ENCODE measurements at regions not wholly inside any gene's neighbourhood (a gene's known extent, or its start where the extent isn't known, plus 50 kb on each side); places are given as distances from the start of the nearest gene placed in this dataset.

DNA sequence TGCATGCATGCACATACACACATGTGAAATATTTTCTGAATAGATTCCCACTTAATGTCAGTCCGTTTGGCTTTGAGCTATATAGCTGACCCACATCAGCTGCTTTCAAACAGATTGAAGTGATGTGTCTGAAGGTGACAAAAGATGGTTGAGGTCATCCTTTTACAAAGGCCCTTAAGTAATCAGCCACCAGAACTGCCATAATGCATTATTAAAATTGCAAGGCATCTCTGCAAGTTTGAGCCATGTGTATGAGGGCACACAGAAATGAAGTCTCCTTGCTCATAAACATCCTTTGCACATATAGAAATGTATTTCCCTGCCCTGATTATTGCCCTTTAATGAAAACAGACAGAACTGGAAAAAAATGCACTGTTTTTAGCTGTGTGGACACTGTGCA is 1043.0 kb upstream of the C9orf72 start:
- Histone ChIP-seq H3K27me3 (ENCODE audit: control insufficient read depth in 1 of 2, insufficient read depth in 1 of 2, low read length in 2 of 2) (no peaks in the 10 kb centered on the region), H4K8ac (ENCODE audit: low read length) (no peak overlapping the region), H3K4me2 (ENCODE audit: low read length, poor library complexity, severe bottlenecking) (no peak overlapping the region), H3K9me3 (ENCODE audit: control insufficient read depth, low read length) (no peaks in the 10 kb centered on the region), H2BK15ac (ENCODE audit: low read depth, poor library complexity, severe bottlenecking) (no peak overlapping the region), H3K14ac (ENCODE audit: low read length in 2 of 2) (no peak overlapping the region), H3K4me1 (ENCODE audit: control insufficient read depth, insufficient read depth, low read depth, low read length) (no peaks in the 10 kb centered on the region), H4K91ac (ENCODE audit: low read length) (no peak overlapping the region), H3K4ac (ENCODE audit: low read depth in 1 of 2, low read length in 2 of 2) (no peak overlapping the region), H3K9ac (ENCODE audit: low read length) (no peak overlapping the region), H2BK120ac (ENCODE audit: low read depth, low read length) (no peak overlapping the region), H3K4me3 (ENCODE audit: insufficient read depth in 1 of 2, low read depth in 1 of 2, low read length in 2 of 2) (no peak overlapping the region), H2BK12ac (ENCODE audit: low read length in 2 of 2) (no peak overlapping the region), H3K18ac (ENCODE audit: low read depth in 1 of 2, low read length in 2 of 2) (no peak overlapping the region), H3K23ac (ENCODE audit: low read length in 2 of 2) (no peak overlapping the region), H3K36me3 (ENCODE audit: control insufficient read depth in 1 of 2, insufficient read depth in 2 of 2, low read depth in 1 of 2, low read length in 2 of 2) (no peaks in the 10 kb centered on the region), H2AFZ (ENCODE audit: low read depth, low read length) (no peak overlapping the region), H3K27ac (ENCODE audit: low read length, poor library complexity, severe bottlenecking) (no peak overlapping the region), H3K79me1 (replicated peaks; ENCODE audit: low read length, poor library complexity, severe bottlenecking) (no peaks in the 10 kb centered on the region), H2AK5ac (ENCODE audit: low read length, severe bottlenecking) (no peak overlapping the region), H2BK5ac (ENCODE audit: low read depth, low read length, poor library complexity, severe bottlenecking) (no peak overlapping the region)
- no CpG with 5 or more reads among the region's 1 CpG for WGBS
- DNase-seq, result no peak

DNA sequence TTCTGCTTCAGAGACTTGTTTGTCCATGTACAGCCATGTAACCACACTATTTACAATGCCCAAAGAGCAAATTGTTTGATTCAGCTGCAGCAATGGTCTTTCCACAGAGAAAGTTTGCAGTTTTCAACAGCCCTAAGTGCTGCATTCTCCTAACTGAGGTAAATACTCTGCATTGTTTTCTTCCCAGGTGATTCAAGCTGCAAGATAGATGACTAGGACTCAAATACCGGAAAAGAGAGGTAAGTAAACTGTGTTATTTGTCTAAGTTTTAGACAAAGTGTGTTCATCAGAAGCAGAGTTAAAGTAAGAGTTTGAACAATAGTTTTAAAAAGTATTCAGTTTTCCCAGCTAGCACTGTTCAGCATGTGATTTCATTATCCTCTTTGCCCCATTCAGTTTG is 1046.7 kb upstream of the C9orf72 start:
- Histone ChIP-seq H3K4ac (ENCODE audit: low read depth in 1 of 2, low read length in 2 of 2) (no peak overlapping the region), H3K4me1 (ENCODE audit: control insufficient read depth, insufficient read depth, low read depth, low read length) (no peaks in the 10 kb centered on the region), H3K23ac (ENCODE audit: low read length in 2 of 2) (no peak overlapping the region), H3K4me3 (ENCODE audit: insufficient read depth in 1 of 2, low read depth in 1 of 2, low read length in 2 of 2) (no peak overlapping the region), H4K91ac (ENCODE audit: low read length) (no peak overlapping the region), H3K14ac (ENCODE audit: low read length in 2 of 2) (no peak overlapping the region), H3K27me3 (ENCODE audit: control insufficient read depth in 1 of 2, insufficient read depth in 1 of 2, low read length in 2 of 2) (no peaks in the 10 kb centered on the region), H2AK5ac (ENCODE audit: low read length, severe bottlenecking) (no peak overlapping the region), H2BK15ac (ENCODE audit: low read depth, poor library complexity, severe bottlenecking) (no peak overlapping the region), H3K79me1 (replicated peaks; ENCODE audit: low read length, poor library complexity, severe bottlenecking) (no peaks in the 10 kb centered on the region), H3K36me3 (ENCODE audit: control insufficient read depth in 1 of 2, insufficient read depth in 2 of 2, low read depth in 1 of 2, low read length in 2 of 2) (no peaks in the 10 kb centered on the region), H2BK5ac (ENCODE audit: low read depth, low read length, poor library complexity, severe bottlenecking) (no peak overlapping the region), H4K8ac (ENCODE audit: low read length) (no peak overlapping the region), H3K18ac (ENCODE audit: low read depth in 1 of 2, low read length in 2 of 2) (no peak overlapping the region), H2BK120ac (ENCODE audit: low read depth, low read length) (no peak overlapping the region), H2BK12ac (ENCODE audit: low read length in 2 of 2) (no peak overlapping the region), H3K9ac (ENCODE audit: low read length) (no peak overlapping the region), H3K9me3 (ENCODE audit: control insufficient read depth, low read length) (peaks cover 4% of the 10 kb centered on the region), H3K4me2 (ENCODE audit: low read length, poor library complexity, severe bottlenecking) (no peak overlapping the region), H2AFZ (ENCODE audit: low read depth, low read length) (no peak overlapping the region), H3K27ac (ENCODE audit: low read length, poor library complexity, severe bottlenecking) (no peak overlapping the region)
- 88% methylated on average over 1 of the region's 1 CpG for WGBS
- no peak for DNase-seq

DNA sequence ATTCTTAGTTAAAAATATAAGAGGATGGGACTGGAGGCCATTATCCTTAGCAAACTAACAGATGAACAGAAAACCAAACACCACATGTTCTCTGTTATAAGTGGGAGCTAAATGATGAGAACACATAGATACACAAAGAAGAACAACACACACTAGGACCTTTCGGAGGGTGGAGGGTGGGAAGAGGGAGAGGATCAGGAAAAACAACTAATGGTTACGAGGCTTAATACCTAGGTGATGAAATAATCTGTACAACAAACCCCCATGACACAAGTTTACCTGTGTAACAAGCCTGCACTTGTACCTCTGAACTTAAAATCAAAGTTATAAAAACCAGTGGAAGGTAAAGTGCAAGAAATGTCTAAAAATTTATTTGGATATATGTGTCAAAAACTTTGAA is 1047.4 kb upstream of the C9orf72 start:
- no peaks in the 10 kb centered on the region for H3K4me1 ChIP-seq (ENCODE audit: control insufficient read depth, insufficient read depth, low read depth, low read length)
- H3K27ac ChIP-seq (ENCODE audit: low read length, poor library complexity, severe bottlenecking), result no peak overlapping the region
- no peak overlapping the region for H2BK15ac ChIP-seq (ENCODE audit: low read depth, poor library complexity, severe bottlenecking)
- H3K9ac ChIP-seq (ENCODE audit: low read length), result no peak overlapping the region
- H2AK5ac ChIP-seq (ENCODE audit: low read length, severe bottlenecking), result no peak overlapping the region
- H3K4me3 ChIP-seq (ENCODE audit: insufficient read depth in 1 of 2, low read depth in 1 of 2, low read length in 2 of 2), result no peak overlapping the region
- no peak overlapping the region for H4K8ac ChIP-seq (ENCODE audit: low read length)
- no peak overlapping the region for H4K91ac ChIP-seq (ENCODE audit: low read length)
- H3K4me2 ChIP-seq (ENCODE audit: low read length, poor library complexity, severe bottlenecking), result no peak overlapping the region
- no peaks in the 10 kb centered on the region for H3K27me3 ChIP-seq (ENCODE audit: control insufficient read depth in 1 of 2, insufficient read depth in 1 of 2, low read length in 2 of 2)
- no peak overlapping the region for H2AFZ ChIP-seq (ENCODE audit: low read depth, low read length)
- no peaks in the 10 kb centered on the region for H3K36me3 ChIP-seq (ENCODE audit: control insufficient read depth in 1 of 2, insufficient read depth in 2 of 2, low read depth in 1 of 2, low read length in 2 of 2)
- H3K14ac ChIP-seq (ENCODE audit: low read length in 2 of 2), result no peak overlapping the region
- H2BK12ac ChIP-seq (ENCODE audit: low read length in 2 of 2), result no peak overlapping the region
- H3K4ac ChIP-seq (ENCODE audit: low read depth in 1 of 2, low read length in 2 of 2), result no peak overlapping the region
- no peak overlapping the region for H2BK5ac ChIP-seq (ENCODE audit: low read depth, low read length, poor library complexity, severe bottlenecking)
- no peak overlapping the region for H2BK120ac ChIP-seq (ENCODE audit: low read depth, low read length)
- H3K18ac ChIP-seq (ENCODE audit: low read depth in 1 of 2, low read length in 2 of 2), result no peak overlapping the region
- no CpG with 5 or more reads among the region's 2 CpGs for WGBS
- H3K79me1 ChIP-seq (replicated peaks; ENCODE audit: low read length, poor library complexity, severe bottlenecking), result no peaks in the 10 kb centered on the region
- H3K23ac ChIP-seq (ENCODE audit: low read length in 2 of 2), result no peak overlapping the region
- DNase-seq, result no peak
- H3K9me3 ChIP-seq (ENCODE audit: control insufficient read depth, low read length), result peaks cover 4% of the 10 kb centered on the region

DNA sequence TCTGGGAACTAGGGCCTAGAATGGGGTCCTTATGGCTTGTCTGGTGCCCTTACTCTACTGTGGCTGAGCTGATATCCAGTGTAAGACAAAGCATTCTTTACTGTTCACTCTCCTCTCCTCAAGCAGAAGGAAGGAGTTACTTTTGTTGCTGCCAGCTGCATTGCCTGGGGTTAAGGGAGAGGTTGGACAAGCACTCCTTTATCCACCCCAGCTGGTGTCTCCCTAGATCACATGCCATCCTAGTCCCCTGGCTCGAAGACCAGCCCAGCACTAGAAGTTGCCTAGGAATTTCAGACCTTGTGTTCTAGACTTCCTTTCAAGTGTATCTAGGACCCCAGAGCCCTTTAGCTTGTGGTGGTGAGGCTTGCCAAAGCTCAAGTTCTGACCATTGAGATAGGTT is 1051.5 kb upstream of the C9orf72 start:
- WGBS, result 63% methylated on average over 1 of the region's 1 CpG
- no peak overlapping the region for H2BK15ac ChIP-seq (ENCODE audit: low read depth, poor library complexity, severe bottlenecking)
- no peak overlapping the region for H3K18ac ChIP-seq (ENCODE audit: low read depth in 1 of 2, low read length in 2 of 2)
- H2BK5ac ChIP-seq (ENCODE audit: low read depth, low read length, poor library complexity, severe bottlenecking), result no peak overlapping the region
- no peaks in the 10 kb centered on the region for H3K27me3 ChIP-seq (ENCODE audit: control insufficient read depth in 1 of 2, insufficient read depth in 1 of 2, low read length in 2 of 2)
- no peak overlapping the region for H2BK120ac ChIP-seq (ENCODE audit: low read depth, low read length)
- H3K4me1 ChIP-seq (ENCODE audit: control insufficient read depth, insufficient read depth, low read depth, low read length), result no peaks in the 10 kb centered on the region
- H4K8ac ChIP-seq (ENCODE audit: low read length), result no peak overlapping the region
- no peak overlapping the region for H3K4me2 ChIP-seq (ENCODE audit: low read length, poor library complexity, severe bottlenecking)
- H2AFZ ChIP-seq (ENCODE audit: low read depth, low read length), result no peak overlapping the region
- H3K27ac ChIP-seq (ENCODE audit: low read length, poor library complexity, severe bottlenecking), result no peak overlapping the region
- H2AK5ac ChIP-seq (ENCODE audit: low read length, severe bottlenecking), result no peak overlapping the region
- H3K9ac ChIP-seq (ENCODE audit: low read length), result no peak overlapping the region
- no peak overlapping the region for H2BK12ac ChIP-seq (ENCODE audit: low read length in 2 of 2)
- no peak overlapping the region for H3K23ac ChIP-seq (ENCODE audit: low read length in 2 of 2)
- no peaks in the 10 kb centered on the region for H3K36me3 ChIP-seq (ENCODE audit: control insufficient read depth in 1 of 2, insufficient read depth in 2 of 2, low read depth in 1 of 2, low read length in 2 of 2)
- H3K4me3 ChIP-seq (ENCODE audit: insufficient read depth in 1 of 2, low read depth in 1 of 2, low read length in 2 of 2), result no peak overlapping the region
- H3K4ac ChIP-seq (ENCODE audit: low read depth in 1 of 2, low read length in 2 of 2), result no peak overlapping the region
- no peak overlapping the region for H4K91ac ChIP-seq (ENCODE audit: low read length)
- no peaks in the 10 kb centered on the region for H3K79me1 ChIP-seq (replicated peaks; ENCODE audit: low read length, poor library complexity, severe bottlenecking)
- DNase-seq, result no peak
- H3K14ac ChIP-seq (ENCODE audit: low read length in 2 of 2), result no peak overlapping the region
- peaks cover 4% of the 10 kb centered on the region for H3K9me3 ChIP-seq (ENCODE audit: control insufficient read depth, low read length)
